Loucy (cell line): ENCODE measurements at regions not wholly inside any gene's neighbourhood (a gene's known extent, or its start where the extent isn't known, plus 50 kb on each side); places are given as distances from the start of the nearest gene placed in this dataset.

Experiments used
- H2AFZ ChIP-seq: fragments of 200-600 bp; sonication (generic); 2 replicates; pipeline ENCODE4 v1.6.0; 2016; ENCODE audit warnings: antibody characterized with exemption, mild to moderate bottlenecking, low read length, moderate library complexity
- H3F3A ChIP-seq: fragments of 200-600 bp; 2 replicates; pipeline ENCODE4 v1.6.0; 2016; ENCODE audit warnings: antibody characterized with exemption, low read depth, mild to moderate bottlenecking
- H3K27me3 ChIP-seq: fragments of 200-600 bp; sonication (generic); 2 replicates; pipeline ENCODE4 v1.6.1; 2014; ENCODE audit warnings: low read length, mild to moderate bottlenecking; ENCODE audit not compliant: insufficient read depth, poor library complexity, severe bottlenecking
- H3K36me3 ChIP-seq: fragments of 200-600 bp; sonication (generic); 2 replicates; pipeline ENCODE4 v1.6.1; 2016; ENCODE audit warnings: low read length; ENCODE audit not compliant: insufficient read depth
- H3K4me1 ChIP-seq: fragments of 200-600 bp; sonication (generic); 2 replicates; pipeline ENCODE4 v1.5.1; 2014; ENCODE audit warnings: low read length, mild to moderate bottlenecking; ENCODE audit not compliant: insufficient read depth, poor library complexity, severe bottlenecking
- H3K4me2 ChIP-seq: fragments of 200-600 bp; sonication (generic); 2 replicates; pipeline ENCODE4 v1.6.0; 2014; ENCODE audit warnings: antibody characterized with exemption, low read length, low read depth, mild to moderate bottlenecking; ENCODE audit not compliant: poor library complexity, severe bottlenecking
- H3K4me3 ChIP-seq: fragments of 200-600 bp; sonication (generic); 2 replicates; pipeline ENCODE4 v1.5.1; 2014; ENCODE audit warnings: low read length, mild to moderate bottlenecking, mixed read lengths; ENCODE audit not compliant: poor library complexity, severe bottlenecking
- H3K79me2 ChIP-seq: fragments of 200-600 bp; sonication (generic); 2 replicates; pipeline ENCODE4 v1.6.1; 2014; ENCODE audit warnings: low read length; ENCODE audit not compliant: insufficient read depth
- H3K9ac ChIP-seq: fragments of 200-600 bp; sonication (generic); 2 replicates; pipeline ENCODE4 v1.6.0; 2014; ENCODE audit warnings: mild to moderate bottlenecking, low read depth, low read length, moderate library complexity; ENCODE audit not compliant: poor library complexity, severe bottlenecking
- H3K9me2 ChIP-seq: fragments of 200-600 bp; sonication (generic); replicated peaks from 2 replicates; pipeline ENCODE4 v1.6.1; 2016; ENCODE audit warnings: low read depth, low read length, mixed read lengths
- H3K9me3 ChIP-seq: fragments of 200-600 bp; sonication (generic); 2 replicates; pipeline ENCODE4 v1.6.1; 2014; ENCODE audit warnings: mild to moderate bottlenecking, antibody characterized with exemption, low read length, low read depth; ENCODE audit not compliant: insufficient read depth
- H4K20me1 ChIP-seq: fragments of 200-600 bp; sonication (generic); 2 replicates; pipeline ENCODE4 v1.6.0; 2014; ENCODE audit warnings: antibody characterized with exemption, low read length, mild to moderate bottlenecking; ENCODE audit not compliant: insufficient read depth, poor library complexity, severe bottlenecking
- EZH2phosphoT487 ChIP-seq: fragments of 200-600 bp; IDR thresholded peaks from 2 replicates; pipeline ENCODE4 v1.6.1; 2018; ENCODE audit warnings: antibody characterized with exemption, mild to moderate bottlenecking, moderate library complexity, borderline replicate concordance
- TF ChIP-seq, protein P1 (sequence below): fragments of 200-600 bp; sonication (generic); conservative IDR thresholded peaks from 2 replicates; pipeline ENCODE4 v1.5.1; 2014; ENCODE audit warnings: mild to moderate bottlenecking, antibody characterized with exemption, low read length

DNA sequence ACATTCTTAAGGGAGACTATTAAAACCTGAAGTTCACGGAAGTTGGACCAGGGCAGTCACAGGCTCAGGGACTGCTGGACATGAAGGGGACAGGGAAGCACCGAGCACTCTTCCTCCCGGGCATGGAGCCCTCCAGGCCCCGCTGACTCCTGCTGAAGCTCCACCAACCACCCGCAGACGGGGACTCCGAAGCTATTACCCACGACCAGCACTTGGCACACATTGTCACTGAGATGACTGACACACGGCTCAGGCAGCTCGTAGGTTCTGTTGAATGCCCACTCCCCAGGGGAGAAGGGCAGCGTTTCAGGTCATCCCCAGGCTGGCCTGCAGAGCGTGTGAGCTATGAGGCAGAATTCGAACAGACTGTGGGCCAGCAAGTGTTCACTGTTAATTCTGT lies 234.8 kb downstream of the NDUFA10 start:
- Histone ChIP-seq H3F3A (no peaks in the 10 kb centered on the region), H3K9me2 (no peaks in the 10 kb centered on the region), H3K9ac (no peak overlapping the region), H3K4me2 (no peak overlapping the region), H3K27me3 (no peaks in the 10 kb centered on the region), H2AFZ (no peak overlapping the region), H3K9me3 (no peaks in the 10 kb centered on the region), H4K20me1 (no peaks in the 10 kb centered on the region), H3K79me2 (no peaks in the 10 kb centered on the region), H3K36me3 (no peaks in the 10 kb centered on the region), H3K4me3 (no peak overlapping the region), H3K4me1 (no peaks in the 10 kb centered on the region)
- TF ChIP-seq, protein P1, sequence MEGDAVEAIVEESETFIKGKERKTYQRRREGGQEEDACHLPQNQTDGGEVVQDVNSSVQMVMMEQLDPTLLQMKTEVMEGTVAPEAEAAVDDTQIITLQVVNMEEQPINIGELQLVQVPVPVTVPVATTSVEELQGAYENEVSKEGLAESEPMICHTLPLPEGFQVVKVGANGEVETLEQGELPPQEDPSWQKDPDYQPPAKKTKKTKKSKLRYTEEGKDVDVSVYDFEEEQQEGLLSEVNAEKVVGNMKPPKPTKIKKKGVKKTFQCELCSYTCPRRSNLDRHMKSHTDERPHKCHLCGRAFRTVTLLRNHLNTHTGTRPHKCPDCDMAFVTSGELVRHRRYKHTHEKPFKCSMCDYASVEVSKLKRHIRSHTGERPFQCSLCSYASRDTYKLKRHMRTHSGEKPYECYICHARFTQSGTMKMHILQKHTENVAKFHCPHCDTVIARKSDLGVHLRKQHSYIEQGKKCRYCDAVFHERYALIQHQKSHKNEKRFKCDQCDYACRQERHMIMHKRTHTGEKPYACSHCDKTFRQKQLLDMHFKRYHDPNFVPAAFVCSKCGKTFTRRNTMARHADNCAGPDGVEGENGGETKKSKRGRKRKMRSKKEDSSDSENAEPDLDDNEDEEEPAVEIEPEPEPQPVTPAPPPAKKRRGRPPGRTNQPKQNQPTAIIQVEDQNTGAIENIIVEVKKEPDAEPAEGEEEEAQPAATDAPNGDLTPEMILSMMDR: no peak
- no peak for TF ChIP-seq EZH2phosphoT487

DNA sequence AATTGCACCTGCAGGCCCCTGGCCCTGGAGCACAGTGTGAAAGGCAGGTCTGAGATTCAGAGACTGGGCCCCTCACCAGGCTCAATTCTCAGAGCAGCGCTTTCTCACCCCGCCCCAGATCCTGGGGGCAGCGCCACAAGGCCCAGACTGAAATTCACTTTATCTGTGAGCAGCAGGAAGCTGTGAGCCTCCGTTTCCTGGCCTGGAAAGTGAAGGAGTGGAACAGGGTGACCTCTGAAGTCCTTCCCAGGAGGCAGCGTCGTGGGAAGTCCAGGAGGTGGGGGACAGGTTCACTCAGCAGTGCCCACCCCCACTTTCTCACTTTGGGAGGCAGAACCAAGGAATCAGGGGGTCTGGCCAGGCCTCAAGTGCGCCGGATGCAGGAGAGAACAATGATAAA lies 235.4 kb downstream of the NDUFA10 start:
- no peak overlapping the region for H3K4me3 ChIP-seq
- H3K9ac ChIP-seq: no peak overlapping the region
- no peaks in the 10 kb centered on the region for H3K79me2 ChIP-seq
- H3K9me2 ChIP-seq: no peaks in the 10 kb centered on the region
- TF ChIP-seq, protein P1: no peak
- no peak for TF ChIP-seq EZH2phosphoT487
- H3K4me2 ChIP-seq: no peak overlapping the region
- no peaks in the 10 kb centered on the region for H3K27me3 ChIP-seq
- H3K36me3 ChIP-seq: no peaks in the 10 kb centered on the region
- no peak overlapping the region for H2AFZ ChIP-seq
- no peaks in the 10 kb centered on the region for H4K20me1 ChIP-seq
- no peaks in the 10 kb centered on the region for H3F3A ChIP-seq
- H3K4me1 ChIP-seq: no peaks in the 10 kb centered on the region
- no peaks in the 10 kb centered on the region for H3K9me3 ChIP-seq

DNA sequence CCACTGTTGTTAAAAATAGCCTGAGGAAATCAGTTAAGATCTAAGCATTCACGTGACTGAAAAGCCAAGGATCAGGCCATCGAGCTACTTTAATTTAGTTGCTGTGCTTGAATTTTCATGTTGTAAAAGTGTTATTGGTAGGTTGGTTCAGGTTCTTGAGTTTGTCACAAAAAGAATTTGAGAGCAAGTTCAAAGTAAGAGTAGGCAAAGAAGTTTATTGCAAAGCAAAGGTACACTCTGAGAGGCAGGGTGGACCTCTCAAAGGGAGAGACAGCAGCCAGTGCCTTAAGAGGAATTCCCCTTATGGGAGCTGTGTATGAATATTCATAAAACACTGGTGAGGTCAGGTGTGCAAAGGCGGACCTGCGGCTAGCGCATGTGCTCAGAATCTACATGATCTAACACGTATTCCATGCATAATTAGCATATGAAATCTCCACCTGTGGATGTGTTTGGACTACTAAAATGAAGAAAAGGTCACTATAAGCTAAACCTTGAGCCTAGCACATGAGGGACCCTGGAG lies 236.5 kb downstream of the NDUFA10 start:
- TF ChIP-seq EZH2phosphoT487: no peak
- TF ChIP-seq, protein P1: no peak
- H3K4me2 ChIP-seq: no peak overlapping the region
- no peaks in the 10 kb centered on the region for H3K27me3 ChIP-seq

More for the DNA sequence above, 236.5 kb downstream of the NDUFA10 start:
- Histone ChIP-seq H3K4me1 (no peaks in the 10 kb centered on the region), H3K36me3 (no peaks in the 10 kb centered on the region), H3K9ac (no peak overlapping the region), H4K20me1 (no peaks in the 10 kb centered on the region), H3K79me2 (no peaks in the 10 kb centered on the region), H2AFZ (no peak overlapping the region), H3K4me3 (no peak overlapping the region), H3K9me3 (no peaks in the 10 kb centered on the region), H3K9me2 (no peaks in the 10 kb centered on the region), H3F3A (no peaks in the 10 kb centered on the region)
